ENCODE measurements at regions not wholly inside any gene's neighbourhood (a gene's known extent, or its start where the extent isn't known, plus 50 kb on each side); places are given as distances from the start of the nearest gene placed in this dataset.

DNA sequence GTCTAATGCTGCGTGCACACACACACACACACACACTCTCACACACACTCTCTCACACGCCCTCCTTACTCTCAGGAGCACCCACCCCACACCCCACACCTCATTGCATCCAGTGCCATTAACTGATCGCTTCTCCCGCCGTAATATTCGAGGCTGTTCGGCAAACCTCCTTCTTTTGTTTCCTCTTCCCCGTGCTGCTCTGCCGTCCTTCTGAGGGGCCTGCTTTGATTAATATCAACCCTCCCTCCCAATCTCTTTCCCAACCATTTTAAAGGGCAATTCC, 156.2 kb upstream of the TNRC6C start:
- H3K4me3 ChIP-seq (ENCODE audit: insufficient read depth, low read length, poor library complexity, severe bottlenecking) = no peak overlapping the region
- H3K9me2 ChIP-seq (replicated peaks; ENCODE audit: insufficient read depth, low read length) = no peaks in the 10 kb centered on the region
- H3K9ac ChIP-seq (ENCODE audit: low read length) = no peak overlapping the region
- no peaks in the 10 kb centered on the region for H4K20me1 ChIP-seq (ENCODE audit: low read depth, low read length)
- no peaks in the 10 kb centered on the region for H3K9me3 ChIP-seq (ENCODE audit: insufficient read depth, low read length)
- no peak overlapping the region for H2AFZ ChIP-seq (ENCODE audit: low read depth, low read length, severe bottlenecking)
- no peak overlapping the region for H3K27ac ChIP-seq (ENCODE audit: low read depth, low read length)
- no peaks in the 10 kb centered on the region for H3K79me2 ChIP-seq (ENCODE audit: insufficient read depth, low read length)
- no peak for TF ChIP-seq EZH2phosphoT487 (conservative IDR thresholded peaks at IDR 0.05; ENCODE audit: low read length)
- TF ChIP-seq, protein P1, sequence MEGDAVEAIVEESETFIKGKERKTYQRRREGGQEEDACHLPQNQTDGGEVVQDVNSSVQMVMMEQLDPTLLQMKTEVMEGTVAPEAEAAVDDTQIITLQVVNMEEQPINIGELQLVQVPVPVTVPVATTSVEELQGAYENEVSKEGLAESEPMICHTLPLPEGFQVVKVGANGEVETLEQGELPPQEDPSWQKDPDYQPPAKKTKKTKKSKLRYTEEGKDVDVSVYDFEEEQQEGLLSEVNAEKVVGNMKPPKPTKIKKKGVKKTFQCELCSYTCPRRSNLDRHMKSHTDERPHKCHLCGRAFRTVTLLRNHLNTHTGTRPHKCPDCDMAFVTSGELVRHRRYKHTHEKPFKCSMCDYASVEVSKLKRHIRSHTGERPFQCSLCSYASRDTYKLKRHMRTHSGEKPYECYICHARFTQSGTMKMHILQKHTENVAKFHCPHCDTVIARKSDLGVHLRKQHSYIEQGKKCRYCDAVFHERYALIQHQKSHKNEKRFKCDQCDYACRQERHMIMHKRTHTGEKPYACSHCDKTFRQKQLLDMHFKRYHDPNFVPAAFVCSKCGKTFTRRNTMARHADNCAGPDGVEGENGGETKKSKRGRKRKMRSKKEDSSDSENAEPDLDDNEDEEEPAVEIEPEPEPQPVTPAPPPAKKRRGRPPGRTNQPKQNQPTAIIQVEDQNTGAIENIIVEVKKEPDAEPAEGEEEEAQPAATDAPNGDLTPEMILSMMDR (IDR thresholded peaks at IDR 0.05; ENCODE audit: insufficient read depth, low read length, poor library complexity, severe bottlenecking) = no peak
- no peaks in the 10 kb centered on the region for H3K27me3 ChIP-seq (ENCODE audit: low read length)
- H3F3A ChIP-seq (ENCODE audit: insufficient read depth) = no peaks in the 10 kb centered on the region
- H3K36me3 ChIP-seq (ENCODE audit: low read length) = no peaks in the 10 kb centered on the region
- no peak overlapping the region for H3K4me2 ChIP-seq (ENCODE audit: low read depth, low read length, poor library complexity, severe bottlenecking)

DNA sequence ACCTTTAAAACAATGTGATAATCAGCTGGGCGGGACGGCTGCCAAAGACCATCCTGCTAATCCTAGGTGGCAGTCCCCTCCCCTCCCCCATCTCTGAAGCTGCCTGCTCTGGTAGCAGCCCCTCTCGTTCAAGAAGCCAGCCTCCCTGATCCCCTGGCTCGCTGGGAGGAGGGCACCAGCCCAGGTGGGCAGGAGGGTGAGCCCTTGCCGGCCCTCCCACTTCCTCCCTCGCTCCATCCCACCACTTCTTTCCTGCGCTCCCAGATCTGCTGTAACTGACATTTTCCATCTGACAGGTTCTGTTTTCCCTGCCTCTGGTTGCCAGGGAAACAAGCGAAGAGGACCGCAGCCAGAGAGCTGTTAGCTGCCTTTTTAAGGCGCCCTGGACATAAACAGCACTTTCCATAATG, 155.7 kb upstream of the TNRC6C start:
- Histone ChIP-seq H3F3A (ENCODE audit: insufficient read depth) (no peaks in the 10 kb centered on the region), H3K9me3 (ENCODE audit: insufficient read depth, low read length) (no peaks in the 10 kb centered on the region), H2AFZ (ENCODE audit: low read depth, low read length, severe bottlenecking) (no peak overlapping the region), H3K9ac (ENCODE audit: low read length) (no peak overlapping the region), H3K36me3 (ENCODE audit: low read length) (no peaks in the 10 kb centered on the region), H3K27ac (ENCODE audit: low read depth, low read length) (no peak overlapping the region), H3K79me2 (ENCODE audit: insufficient read depth, low read length) (no peaks in the 10 kb centered on the region), H3K27me3 (ENCODE audit: low read length) (no peaks in the 10 kb centered on the region), H3K4me3 (ENCODE audit: insufficient read depth, low read length, poor library complexity, severe bottlenecking) (no peak overlapping the region), H3K4me2 (ENCODE audit: low read depth, low read length, poor library complexity, severe bottlenecking) (no peak overlapping the region), H3K9me2 (replicated peaks; ENCODE audit: insufficient read depth, low read length) (no peaks in the 10 kb centered on the region), H4K20me1 (ENCODE audit: low read depth, low read length) (no peaks in the 10 kb centered on the region)
- no peak for TF ChIP-seq EZH2phosphoT487 (conservative IDR thresholded peaks at IDR 0.05; ENCODE audit: low read length)
- TF ChIP-seq, protein P1 (IDR thresholded peaks at IDR 0.05; ENCODE audit: insufficient read depth, low read length, poor library complexity, severe bottlenecking) = no peak

DNA sequence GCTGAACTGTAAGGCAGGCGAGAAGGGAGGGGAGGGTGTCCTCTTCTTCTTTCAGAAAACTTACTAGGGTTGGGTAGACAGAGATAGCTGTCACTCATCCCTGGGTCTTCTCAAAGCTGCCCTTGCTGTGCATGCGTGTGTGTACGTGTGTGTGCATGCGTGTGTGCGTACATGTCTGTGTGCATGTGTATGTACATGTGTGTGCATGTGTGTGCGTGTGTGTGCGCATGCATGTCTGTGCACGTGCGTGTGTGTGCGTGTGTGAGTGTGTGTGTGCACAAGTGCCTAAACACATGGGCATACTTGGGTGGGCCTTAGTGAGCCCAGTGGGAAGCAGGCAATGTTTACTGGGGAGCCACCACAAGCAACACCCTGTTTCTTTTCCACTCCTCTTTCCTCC, 154.8 kb upstream of the TNRC6C start:
- H4K20me1 ChIP-seq (ENCODE audit: low read depth, low read length) = no peaks in the 10 kb centered on the region
- H3K36me3 ChIP-seq (ENCODE audit: low read length) = no peaks in the 10 kb centered on the region
- no peaks in the 10 kb centered on the region for H3K9me2 ChIP-seq (replicated peaks; ENCODE audit: insufficient read depth, low read length)
- no peak overlapping the region for H3K9ac ChIP-seq (ENCODE audit: low read length)
- H2AFZ ChIP-seq (ENCODE audit: low read depth, low read length, severe bottlenecking) = no peak overlapping the region
- H3K4me2 ChIP-seq (ENCODE audit: low read depth, low read length, poor library complexity, severe bottlenecking) = no peak overlapping the region
- no peaks in the 10 kb centered on the region for H3K27me3 ChIP-seq (ENCODE audit: low read length)
- H3K9me3 ChIP-seq (ENCODE audit: insufficient read depth, low read length) = no peaks in the 10 kb centered on the region
- H3K4me3 ChIP-seq (ENCODE audit: insufficient read depth, low read length, poor library complexity, severe bottlenecking) = no peak overlapping the region
- H3F3A ChIP-seq (ENCODE audit: insufficient read depth) = no peaks in the 10 kb centered on the region
- TF ChIP-seq, protein P1 (IDR thresholded peaks at IDR 0.05; ENCODE audit: insufficient read depth, low read length, poor library complexity, severe bottlenecking) = no peak
- TF ChIP-seq EZH2phosphoT487 (conservative IDR thresholded peaks at IDR 0.05; ENCODE audit: low read length) = no peak
- no peak overlapping the region for H3K27ac ChIP-seq (ENCODE audit: low read depth, low read length)
- H3K79me2 ChIP-seq (ENCODE audit: insufficient read depth, low read length) = no peaks in the 10 kb centered on the region
